ENCODE measurements at regions not wholly inside any gene's neighbourhood (a gene's known extent, or its start where the extent isn't known, plus 50 kb on each side); places are given as distances from the start of the nearest gene placed in this dataset.
"Not testable (repeated sequence)": the region's sequence is repeated elsewhere in the genome, so short reads cannot be mapped to it uniquely, and the experiment has no call there.

DNA sequence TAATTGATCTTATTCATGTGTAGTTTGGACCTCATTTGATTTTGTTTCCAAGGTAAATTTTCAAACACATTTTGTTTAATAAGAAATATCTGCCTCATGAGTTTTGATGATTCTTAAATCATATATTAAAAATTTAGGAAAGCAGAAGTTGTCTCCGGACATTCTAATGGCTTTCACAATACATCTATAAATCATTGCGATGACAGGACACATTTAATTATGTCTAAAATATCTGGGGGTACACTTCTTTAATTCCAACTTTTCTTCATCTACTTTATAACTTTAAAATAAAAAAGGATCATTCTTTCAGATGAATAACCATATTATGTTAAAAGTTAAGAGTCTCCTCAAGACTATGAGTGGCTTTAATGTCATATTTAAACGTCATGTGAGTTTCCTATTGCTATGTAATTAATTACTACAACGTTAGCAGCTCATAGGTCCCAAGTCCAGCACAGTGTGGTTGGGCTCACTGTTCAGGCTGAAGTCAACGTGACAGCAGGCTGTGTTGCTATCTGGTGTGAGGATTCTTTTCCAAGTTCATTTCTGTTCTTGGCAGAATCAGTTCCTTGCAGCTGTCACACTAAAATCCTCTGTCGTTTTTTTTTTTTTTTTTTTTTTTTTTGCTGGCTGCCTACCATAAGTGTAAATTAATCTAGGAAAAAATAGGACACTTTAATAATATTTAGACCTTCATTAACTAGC is 893.5 kb downstream of the LTN1 start:
- DNase-seq: no peak

DNA sequence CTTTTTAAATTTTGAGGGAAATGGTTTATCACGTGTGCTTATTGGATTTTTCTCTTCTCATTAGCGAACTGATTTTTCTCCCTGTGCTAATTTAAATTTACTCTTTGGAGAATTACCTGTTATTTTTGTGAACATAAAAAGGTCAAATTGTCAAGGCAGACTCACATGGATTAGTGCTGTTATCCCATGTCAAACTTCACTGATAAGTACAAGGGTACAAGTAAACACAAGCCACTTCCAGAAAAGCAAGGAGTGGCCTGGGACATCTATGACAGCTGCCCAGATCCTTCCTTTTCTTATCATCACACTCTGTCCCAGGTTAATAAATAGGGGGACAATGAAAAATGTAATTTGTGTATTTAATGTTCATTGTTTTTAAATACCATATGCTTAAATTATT is 901.2 kb downstream of the LTN1 start:
- no peak for DNase-seq

DNA sequence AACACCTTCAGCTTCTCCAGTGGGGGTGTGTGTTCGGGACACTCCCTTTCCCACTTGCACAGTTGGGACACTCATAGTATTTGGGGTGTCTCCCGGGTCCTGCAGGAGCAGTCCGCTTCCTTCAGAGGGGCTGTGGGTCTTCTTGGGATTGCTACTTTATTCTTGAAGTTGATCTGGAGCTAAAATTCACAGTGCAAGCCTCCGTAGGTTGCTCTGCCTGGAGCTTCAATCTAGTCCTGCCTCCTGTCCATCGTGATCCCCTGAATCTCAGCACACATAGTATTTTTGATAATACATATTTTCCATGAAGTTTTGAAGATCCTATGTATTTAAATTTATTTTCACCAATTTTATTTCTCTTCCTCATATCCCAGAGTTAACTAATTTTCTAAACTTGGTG is 902.1 kb downstream of the LTN1 start:
- DNase-seq: no peak

DNA sequence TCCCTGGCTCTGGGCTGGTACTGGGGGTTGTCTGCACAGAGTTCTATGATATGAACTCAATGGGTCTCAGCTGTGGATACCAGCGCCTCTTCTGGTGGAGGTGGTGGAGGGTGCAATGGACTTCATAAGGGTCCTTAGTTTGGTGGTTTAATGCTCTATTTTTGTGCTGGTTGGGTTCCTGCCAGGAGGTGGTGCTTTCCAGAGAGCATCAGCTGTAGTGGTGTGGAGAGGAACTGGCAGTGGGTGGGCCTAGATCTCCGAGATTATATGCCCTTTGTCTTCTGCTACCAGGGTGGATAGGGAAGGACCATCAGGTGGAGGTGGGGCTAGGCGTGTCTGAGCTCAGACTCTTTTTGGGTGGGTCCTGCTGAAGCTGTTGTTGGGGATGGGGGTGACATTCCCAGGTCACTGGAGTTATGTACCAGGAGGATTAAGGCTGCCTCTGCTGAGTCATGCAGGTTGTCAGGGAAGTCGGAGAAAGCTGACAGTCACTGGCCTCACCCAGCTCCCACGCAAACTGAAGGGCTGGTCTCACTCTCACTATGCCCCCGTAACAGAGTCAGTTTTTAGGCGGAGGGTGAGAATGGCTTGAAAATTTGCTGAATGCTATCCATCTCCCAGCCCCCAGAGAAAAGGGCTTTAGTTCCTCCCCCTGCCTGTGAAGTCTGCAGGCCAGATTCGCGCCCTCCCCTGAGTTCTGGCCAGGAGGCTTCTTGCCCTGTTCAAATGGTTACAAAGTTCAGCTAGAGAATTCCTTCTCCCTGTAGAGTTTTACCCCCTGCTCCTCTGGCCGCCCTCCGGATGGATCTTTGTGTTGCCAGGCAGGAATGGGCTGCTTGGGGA is 902.9 kb downstream of the LTN1 start:
- no peak for DNase-seq

DNA sequence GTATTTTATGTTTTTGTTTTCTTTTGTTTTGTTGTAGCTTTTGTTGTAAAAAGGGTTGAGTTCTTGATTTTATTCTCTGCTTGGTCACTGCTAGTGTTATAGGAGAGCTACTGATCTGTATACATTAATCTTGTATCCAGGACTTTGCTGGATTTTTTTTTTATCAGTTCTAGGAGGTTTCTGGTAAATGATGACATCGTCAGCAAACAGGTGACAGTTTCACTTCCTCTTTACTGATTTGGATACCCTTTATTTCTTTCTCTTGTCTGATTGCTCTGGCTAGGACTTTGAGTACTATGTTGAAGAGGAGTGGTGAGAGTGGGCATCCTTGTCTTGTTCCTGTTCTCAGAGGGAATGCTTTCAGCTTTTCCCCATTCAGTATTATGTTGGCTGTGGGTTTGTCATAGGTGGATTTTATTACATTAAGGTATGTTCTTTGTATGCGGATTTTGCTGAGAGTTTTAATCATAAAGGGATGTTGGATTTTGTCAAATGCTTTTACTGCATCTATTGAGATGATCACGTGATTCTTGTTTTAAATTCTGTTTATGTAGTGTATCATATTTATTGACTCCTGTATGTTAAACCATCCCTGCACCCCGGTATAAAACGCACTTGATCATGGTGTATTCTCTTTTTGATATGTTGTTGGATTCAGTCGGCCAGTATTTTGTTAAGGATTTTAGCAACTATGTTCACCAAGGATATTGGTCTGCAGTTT is 905.7 kb downstream of the LTN1 start:
- no peak for DNase-seq

DNA sequence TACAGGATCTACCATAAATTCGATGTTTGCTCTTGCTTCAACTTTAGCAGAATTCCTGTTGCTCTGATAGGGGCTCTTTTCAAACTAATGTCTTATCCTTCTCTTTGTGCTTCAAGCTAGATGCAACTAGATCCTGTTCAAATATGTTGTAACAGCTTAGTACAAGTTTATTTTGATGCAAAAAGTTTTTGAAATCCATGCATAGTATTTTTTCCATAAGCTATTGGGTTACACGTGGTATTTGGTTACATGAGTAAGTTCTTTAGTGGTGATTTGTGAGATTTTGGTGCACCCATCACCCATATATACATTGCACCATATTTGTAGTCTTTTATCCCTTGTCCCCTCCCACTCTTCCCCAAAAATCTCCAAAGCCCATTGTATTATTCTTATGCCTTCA is 907.7 kb downstream of the LTN1 start:
- no peak for DNase-seq

DNA sequence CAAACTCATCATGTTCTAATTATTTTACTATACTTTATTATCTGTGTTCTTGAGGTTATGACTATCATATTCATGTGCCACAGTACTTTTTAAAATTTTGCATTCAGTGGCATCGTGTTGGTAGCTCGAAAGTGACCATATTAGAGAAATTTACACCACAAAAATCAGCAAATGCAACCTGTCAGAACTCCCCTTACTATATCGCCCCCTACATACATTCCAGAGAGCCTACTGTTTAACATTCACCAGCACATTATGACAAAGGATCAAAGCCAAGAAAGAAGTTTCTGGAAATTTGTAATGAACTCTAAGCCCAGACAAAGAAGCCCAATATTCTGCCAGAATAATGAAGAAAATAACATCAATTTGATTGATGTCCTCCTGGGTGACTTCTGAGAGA is 909.3 kb downstream of the LTN1 start:
- DNase-seq: no peak

DNA sequence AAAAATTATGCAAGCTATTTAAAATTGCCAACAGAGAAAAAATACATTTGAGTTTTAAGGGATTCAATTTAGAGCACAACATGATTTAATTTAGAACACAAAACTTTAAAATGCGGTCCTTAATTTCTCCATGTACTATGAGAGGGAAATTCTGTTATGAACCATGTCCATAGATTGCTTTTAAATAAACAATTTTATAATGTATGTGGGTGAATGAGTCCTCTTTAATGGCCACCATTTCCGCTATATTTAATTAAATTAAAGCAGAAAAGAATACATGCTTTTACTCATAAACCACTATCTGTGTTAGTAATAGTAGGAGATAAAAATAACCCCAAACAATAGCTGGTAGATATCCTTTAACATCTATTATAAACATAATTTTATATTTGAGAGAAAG is 914.6 kb downstream of the LTN1 start:
- no peak for DNase-seq

DNA sequence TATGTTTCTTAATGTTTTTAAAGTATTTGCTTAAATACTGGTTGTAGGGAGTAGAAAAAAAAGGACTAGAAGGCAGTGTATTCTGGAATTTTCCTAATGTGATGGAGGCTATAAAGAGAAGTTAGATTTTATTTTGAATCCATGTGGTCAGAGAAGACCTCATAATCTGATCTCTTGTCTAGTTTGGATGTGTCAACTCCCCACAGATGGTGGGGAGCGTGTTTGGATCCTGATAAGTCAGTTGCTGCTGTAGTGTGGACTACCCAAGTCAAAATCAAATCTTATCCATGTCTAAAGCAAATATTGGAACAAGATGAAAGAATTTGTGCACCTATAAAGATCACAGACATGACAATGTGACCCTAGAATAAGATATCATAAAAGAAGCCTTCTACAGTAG is 918.0 kb downstream of the LTN1 start:
- no peak for DNase-seq

DNA sequence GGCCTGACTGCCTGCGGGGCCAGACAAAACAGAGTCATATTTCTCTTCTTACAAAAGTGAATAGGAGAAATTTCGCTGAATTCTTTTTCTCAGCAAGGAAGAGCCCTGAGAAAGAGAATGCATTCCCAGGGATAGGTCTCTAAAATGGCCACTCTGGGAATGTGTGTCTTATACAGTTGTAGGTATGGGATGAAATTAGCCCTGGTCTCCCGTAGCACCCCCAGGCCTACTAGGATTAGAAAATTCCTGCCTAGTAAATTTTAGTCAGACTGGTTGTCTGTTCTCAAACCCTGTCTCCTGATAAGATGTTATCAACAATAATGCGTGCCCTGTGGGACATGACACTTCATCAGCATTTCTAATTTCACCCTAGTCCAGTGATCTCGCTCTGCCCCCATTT is 920.1 kb downstream of the LTN1 start:
- DNase-seq: no peak

DNA sequence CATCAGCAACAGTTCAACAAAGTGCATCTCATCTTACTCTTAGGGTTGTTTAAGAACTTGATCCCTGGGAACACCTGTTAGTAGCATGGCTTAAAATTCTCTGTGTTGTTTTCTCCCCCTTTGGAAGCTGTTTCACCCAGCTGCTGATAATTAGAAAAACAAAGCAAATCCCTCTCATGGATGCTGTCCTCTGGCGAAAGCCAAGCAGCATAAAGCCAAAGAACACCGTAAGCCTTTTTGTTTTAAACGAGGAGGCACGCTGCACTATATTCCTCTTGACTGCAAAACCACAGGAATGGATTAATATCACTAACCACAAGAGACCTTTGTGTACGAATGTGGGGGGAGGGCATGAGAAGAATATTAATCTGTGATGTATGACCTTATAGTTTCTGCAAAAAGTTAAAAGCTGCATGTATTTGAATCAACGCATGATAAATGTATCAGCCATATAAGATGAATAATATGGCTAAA is 923.2 kb downstream of the LTN1 start:
- DNase-seq: no peak

DNA sequence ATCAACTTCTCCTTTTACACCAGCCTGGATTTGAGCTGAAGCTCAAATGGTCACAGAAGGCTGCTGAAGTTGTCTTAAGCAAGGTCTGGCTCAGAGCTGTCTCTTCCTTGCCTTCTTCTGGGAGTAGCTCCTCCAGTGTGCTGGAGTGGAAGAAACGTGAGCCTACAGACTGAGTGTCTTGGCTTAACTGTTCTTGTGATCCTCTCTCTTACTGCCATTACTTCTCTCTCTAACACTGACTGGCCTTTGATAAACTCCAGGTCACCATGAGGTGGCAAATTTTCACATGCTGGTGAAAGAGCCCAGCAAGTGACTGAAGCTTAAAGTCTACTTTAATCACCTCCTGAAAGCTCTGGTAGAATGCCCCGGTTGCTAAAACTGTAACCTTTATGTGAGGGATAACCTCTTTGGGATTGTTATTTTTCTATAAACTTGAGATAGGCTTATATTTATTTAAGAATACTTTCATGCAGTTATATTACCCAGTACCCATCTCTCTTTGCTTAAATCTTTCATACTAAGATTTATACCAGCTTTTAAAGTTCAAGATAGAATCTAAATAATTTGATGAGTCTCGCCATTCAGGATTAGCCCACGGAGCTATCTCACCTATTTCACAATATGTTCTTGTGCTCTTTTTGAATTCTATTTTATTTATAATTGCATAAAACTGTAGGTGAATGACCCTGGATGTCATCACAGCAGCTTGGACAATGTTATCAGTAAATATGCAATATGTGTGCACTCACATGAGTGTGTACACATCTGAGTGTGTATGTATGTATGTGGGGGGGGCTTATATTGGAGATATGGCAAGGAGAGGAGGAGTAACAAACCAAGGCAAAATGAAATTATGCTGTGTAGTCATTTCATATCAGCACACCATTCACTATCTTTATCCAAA is 924.0 kb downstream of the LTN1 start:
- no peak for DNase-seq

DNA sequence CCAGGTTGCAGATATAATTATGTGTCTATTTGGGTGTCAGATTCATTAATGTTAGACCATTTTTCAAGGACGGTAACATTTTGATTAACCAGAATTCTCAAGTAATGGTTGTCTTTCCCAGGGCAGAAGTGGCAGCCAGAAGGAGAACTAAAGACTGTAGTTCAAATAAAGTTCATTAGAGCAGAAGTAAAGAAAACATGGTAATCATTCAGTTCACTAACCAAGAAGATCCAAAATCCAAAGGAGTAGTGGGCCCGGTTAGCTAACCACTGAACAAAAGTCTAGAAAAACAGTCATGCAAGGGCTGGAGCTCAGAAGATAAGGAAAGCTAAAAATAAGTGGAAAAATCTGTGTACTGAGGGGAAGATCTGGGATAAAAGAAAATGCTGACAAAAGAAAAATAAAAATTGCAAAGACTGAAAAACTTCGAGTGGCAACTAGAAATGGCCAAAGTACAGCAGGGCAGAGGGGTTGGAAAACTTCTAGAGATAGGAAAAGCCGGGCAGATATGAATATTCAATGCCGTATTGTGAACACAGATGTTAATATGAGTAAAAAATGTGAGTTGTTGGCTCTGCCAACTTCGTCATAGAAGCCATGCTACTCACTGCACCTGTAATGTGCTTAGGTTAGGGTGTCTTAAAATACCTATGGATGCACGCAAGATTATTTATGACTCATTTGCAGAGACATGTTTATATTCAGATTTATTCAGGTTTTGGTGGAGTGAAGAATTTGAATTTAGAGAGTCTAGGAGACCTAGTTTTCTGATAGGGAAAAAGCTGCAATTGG is 925.9 kb downstream of the LTN1 start:
- no peak for DNase-seq

DNA sequence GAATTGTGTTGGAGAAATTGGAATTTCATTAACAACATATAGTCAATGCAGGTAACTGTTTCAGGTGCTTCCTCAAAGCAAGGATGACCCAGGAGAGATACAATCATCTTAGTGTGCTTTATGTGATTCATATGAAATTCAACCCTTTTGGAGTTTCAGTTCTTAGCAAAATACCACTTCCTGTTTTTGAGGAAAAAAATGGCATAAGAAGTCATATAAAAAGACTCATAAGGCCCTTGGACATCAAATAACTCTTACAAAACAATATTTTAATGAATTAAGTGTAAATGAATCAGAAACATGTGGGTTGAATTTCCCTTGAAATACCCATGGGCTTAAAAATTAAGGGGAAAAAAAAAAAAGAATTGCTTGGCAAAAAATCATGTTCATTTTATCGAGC is 926.6 kb downstream of the LTN1 start:
- DNase-seq: no peak

DNA sequence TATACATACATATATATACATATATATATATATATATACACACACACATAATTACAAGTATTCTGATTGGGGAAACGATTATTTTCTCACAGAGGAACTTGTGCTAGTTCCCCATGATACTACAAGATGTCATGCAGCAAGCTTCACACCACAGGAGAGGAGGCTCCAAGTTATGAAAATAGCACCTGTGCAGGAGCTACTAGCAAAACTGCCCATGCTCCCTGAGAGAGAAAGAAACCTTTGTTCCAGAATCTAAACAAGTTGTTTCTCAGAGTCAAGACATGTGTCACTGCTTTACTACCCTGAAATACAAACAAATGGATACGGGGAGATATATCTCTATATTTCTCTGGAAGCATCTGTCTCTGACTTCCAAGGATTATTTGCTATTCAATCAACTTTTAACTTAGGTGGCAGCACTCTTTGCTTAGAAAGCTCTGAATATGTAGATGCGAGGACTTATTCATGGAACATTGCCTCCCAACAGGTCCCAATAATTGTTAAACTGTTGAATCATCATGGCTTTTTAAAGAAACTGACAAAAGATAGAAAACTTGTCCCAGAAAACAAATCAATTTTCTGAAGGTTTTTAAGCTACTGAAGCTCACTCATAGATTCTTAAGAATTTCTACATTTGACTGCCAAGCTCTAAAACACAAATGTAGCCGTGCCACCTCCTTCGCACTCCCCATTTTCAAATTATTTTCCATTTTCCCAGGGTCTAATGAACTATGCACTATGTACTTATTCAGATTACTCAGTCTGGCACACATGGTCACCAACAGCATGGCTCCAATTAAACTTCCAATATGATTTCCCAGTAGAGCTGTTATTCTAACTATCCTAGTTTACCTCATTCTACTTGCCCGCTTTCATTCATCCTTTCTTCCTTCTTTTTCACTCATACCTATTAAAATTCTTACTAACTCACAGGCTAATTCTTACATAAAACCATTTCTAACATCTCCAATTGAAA is 929.1 kb downstream of the LTN1 start:
- DNase-seq: no peak

DNA sequence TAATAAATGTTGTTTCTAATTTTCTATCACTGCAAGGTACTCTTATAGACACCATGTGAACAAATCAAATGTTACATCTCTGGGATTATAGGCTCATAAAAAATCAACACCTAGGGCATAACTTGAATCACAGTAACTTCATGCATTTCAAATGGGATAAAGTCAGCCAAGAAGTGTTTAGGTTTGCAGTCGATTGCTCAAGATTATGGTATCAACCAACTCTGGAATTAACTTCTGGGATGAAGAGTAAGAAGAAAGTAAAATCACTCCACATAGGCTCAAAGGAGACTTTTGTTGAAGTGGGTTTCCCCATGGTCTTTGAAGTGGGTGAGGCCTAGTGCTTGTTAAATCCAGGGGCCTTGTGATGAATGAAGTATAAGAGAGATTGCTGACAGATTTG is 939.7 kb downstream of the LTN1 start:
- not testable (repeated sequence) for DNase-seq

DNA sequence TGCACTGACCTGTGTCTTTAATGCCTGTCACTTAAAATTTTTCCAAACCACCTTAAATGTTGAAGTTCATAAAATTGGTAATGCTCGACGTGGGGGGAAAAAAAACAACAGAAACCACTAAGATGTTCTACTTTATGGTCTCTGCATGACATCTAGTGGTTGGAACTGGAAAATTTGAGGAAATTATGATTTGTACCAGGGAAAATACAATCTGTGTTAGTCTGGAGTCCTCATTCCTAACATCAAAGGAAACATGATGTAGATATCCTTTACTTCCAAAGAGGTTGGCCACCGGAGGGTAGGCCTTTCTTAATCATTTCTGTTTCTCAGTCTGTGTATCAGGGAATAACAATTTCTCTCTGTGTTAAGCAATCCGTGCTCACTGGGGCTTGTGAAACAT is 941.0 kb downstream of the LTN1 start:
- peak; percentile 1 for DNase-seq

DNA sequence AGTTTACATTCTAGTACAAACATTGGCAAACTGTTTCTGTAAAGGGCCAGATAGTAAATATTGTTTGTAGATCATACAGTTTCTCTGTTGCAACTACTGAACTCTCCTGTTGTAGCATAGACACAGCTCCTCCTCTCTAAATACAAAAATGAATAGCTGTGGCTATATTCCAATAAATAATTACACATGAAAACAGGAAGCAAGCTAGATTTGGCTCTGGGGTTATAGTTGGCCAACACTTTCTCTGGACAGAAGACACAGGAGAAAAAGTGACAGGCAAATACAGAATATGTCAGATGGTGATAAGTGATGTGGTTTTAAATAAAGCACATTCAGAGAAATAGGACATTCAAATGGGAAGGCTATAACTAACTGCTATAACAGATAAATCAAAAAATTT is 957.0 kb downstream of the LTN1 start:
- not testable (repeated sequence) for DNase-seq

DNA sequence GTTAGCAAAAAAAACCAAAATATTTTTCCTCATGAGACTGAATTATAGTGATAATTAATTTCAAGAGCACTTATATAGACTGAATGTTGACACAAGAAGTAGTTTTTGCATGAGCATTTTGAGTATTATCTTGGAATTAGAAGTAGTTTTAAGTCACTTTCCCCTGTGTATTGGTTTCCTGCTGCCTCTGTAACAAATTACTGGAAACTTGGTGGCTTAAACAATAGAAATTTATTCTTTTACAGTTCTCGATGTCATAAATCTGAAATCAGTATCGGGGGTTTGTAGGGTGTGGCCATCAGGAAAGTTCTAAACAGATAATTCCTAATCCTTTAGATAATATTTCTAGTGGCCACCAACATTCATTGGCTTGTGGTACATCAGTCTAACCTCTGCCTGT is 957.8 kb downstream of the LTN1 start:
- not testable (repeated sequence) for DNase-seq

DNA sequence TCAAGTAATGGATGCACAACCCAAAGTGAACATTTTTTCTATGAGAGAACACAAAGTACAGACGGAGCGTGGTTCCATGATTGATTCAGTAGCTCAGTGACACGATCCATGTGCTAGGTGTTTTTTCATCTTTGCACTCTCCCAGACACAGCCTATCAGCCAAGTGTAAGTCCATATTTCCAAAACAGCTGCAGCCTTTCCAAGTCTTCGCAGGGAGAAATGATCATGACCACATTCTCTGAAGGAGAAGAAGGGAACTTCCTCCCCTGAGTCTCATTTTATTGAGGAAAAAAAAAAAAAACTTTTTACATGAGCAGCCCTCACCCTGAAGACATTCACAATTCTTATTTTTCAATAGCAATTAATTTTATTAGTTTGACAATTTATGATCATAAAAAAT is 958.3 kb downstream of the LTN1 start:
- not testable (repeated sequence) for DNase-seq

DNA sequence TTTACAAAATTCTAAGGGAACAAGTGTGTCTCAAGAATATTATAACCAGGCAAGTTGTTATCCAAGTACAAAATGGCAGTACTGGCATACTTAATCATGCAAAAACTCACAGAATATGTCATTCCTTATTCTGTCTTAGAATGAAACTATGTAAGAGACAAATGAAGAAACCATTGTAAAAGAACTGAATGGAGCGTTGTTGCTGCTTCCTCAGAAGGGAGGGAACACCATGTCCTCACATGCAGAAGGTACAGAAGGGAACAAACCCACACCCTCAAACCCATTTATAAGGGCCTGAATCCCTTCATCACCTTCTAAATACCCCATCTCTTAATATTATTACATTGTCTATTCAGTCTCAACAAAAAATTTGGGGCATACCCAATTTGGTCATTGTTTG is 960.0 kb downstream of the LTN1 start:
- not testable (repeated sequence) for DNase-seq
